Mesenchymal stem cell (in vitro differentiated cells and primary cell): ENCODE measurements at regions not wholly inside any gene's neighbourhood (a gene's known extent, or its start where the extent isn't known, plus 50 kb on each side); places are given as distances from the start of the nearest gene placed in this dataset.
"Not testable (repeated sequence)": the region's sequence is repeated elsewhere in the genome, so short reads cannot be mapped to it uniquely, and the experiment has no call there.

Experiments
- DNase-seq: peaks from one replicate; pipeline ENCODE4 v3.0.0-alpha.2; 2013
- H2AFZ ChIP-seq: one replicate; pipeline ENCODE4 v1.6.1; 2013; ENCODE audit warnings: low read depth, mild to moderate bottlenecking, control low read depth, inconsistent platforms, low read length, moderate library complexity
- H2AK5ac ChIP-seq: 2 replicates; pipeline ENCODE4 v1.6.1; 2013; ENCODE audit warnings: low read length, moderate library complexity, mild to moderate bottlenecking, inconsistent platforms; ENCODE audit not compliant: severe bottlenecking
- H2BK120ac ChIP-seq: one replicate; pipeline ENCODE4 v1.6.1; 2013; ENCODE audit warnings: low read depth, mild to moderate bottlenecking, inconsistent platforms, low read length, moderate library complexity
- H2BK12ac ChIP-seq, 2 experiments: one replicate each; pipeline ENCODE4 v1.6.1; 2013; ENCODE audit warnings: inconsistent platforms in 2 of 2, low read length in 2 of 2, mild to moderate bottlenecking in 2 of 2, moderate library complexity in 2 of 2, control low read depth in 1 of 2
- H2BK15ac ChIP-seq: one replicate; pipeline ENCODE4 v1.6.1; 2013; ENCODE audit warnings: mild to moderate bottlenecking, low read depth, inconsistent platforms; ENCODE audit not compliant: poor library complexity, severe bottlenecking
- H2BK5ac ChIP-seq: 2 replicates; pipeline ENCODE4 v1.6.1; 2013; ENCODE audit warnings: low read depth, mild to moderate bottlenecking, low read length, control low read depth, inconsistent platforms; ENCODE audit not compliant: poor library complexity, severe bottlenecking
- H3K14ac ChIP-seq, 2 experiments: one replicate each; pipeline ENCODE4 v1.6.1; 2013; ENCODE audit warnings: inconsistent platforms in 2 of 2, low read length in 2 of 2, control low read depth in 1 of 2, mild to moderate bottlenecking in 1 of 2, moderate library complexity in 1 of 2
- H3K18ac ChIP-seq, 2 experiments: one replicate each; pipeline ENCODE4 v1.6.1; 2013; ENCODE audit warnings: inconsistent platforms in 2 of 2, low read length in 2 of 2, control low read depth in 1 of 2, low read depth in 1 of 2, mild to moderate bottlenecking in 1 of 2
- H3K23ac ChIP-seq, 2 experiments: one replicate each; pipeline ENCODE4 v1.6.1; 2013; ENCODE audit warnings: inconsistent platforms in 2 of 2, low read length in 2 of 2, mild to moderate bottlenecking in 2 of 2, moderate library complexity in 2 of 2, control low read depth in 1 of 2
- H3K27ac ChIP-seq: 2 replicates; pipeline ENCODE4 v1.5.1; 2013; ENCODE audit warnings: mild to moderate bottlenecking, moderate library complexity, low read length, control low read depth, inconsistent platforms; ENCODE audit not compliant: poor library complexity, severe bottlenecking
- H3K27me3 ChIP-seq, 2 experiments: 2 replicates each; pipeline versions ENCODE4 v1.6.1 to v1.7.0; 2013; ENCODE audit warnings: low read length in 2 of 2, mild to moderate bottlenecking in 2 of 2, moderate library complexity in 2 of 2, control low read depth in 1 of 2, inconsistent platforms in 1 of 2; ENCODE audit not compliant: control insufficient read depth in 1 of 2, insufficient read depth in 1 of 2
- H3K36me3 ChIP-seq, 2 experiments: 2 replicates each; pipeline versions ENCODE4 v1.6.1 to v1.7.0; 2013; ENCODE audit warnings: low read length in 2 of 2, control low read depth in 1 of 2, inconsistent platforms in 1 of 2, low read depth in 1 of 2, mild to moderate bottlenecking in 1 of 2; ENCODE audit not compliant: insufficient read depth in 2 of 2, control insufficient read depth in 1 of 2
- H3K4ac ChIP-seq, 2 experiments: one replicate each; pipeline ENCODE4 v1.6.1; 2013; ENCODE audit warnings: inconsistent platforms in 2 of 2, low read length in 2 of 2, mild to moderate bottlenecking in 2 of 2, moderate library complexity in 2 of 2, control low read depth in 1 of 2, low read depth in 1 of 2
- H3K4me1 ChIP-seq: 2 replicates; pipeline ENCODE4 v1.6.1; 2013; ENCODE audit warnings: low read depth, low read length, control low read depth; ENCODE audit not compliant: control insufficient read depth, insufficient read depth
- H3K4me2 ChIP-seq: 2 replicates; pipeline ENCODE4 v1.6.1; 2013; ENCODE audit warnings: low read length, mild to moderate bottlenecking, inconsistent platforms; ENCODE audit not compliant: poor library complexity, severe bottlenecking
- H3K4me3 ChIP-seq, 2 experiments: 2 replicates each; pipeline versions ENCODE4 v1.5.1 to v1.7.0; 2013; ENCODE audit warnings: low read length in 2 of 2, mild to moderate bottlenecking in 2 of 2, control low read depth in 1 of 2, low read depth in 1 of 2; ENCODE audit not compliant: insufficient read depth in 1 of 2
- H3K79me1 ChIP-seq: replicated peaks from 2 replicates; pipeline ENCODE4 v1.6.1; 2013; ENCODE audit warnings: mild to moderate bottlenecking, control low read depth, low read length, inconsistent platforms; ENCODE audit not compliant: poor library complexity, severe bottlenecking
- H3K9ac ChIP-seq: 2 replicates; pipeline ENCODE4 v1.7.0; 2013; ENCODE audit warnings: mild to moderate bottlenecking, low read length, moderate library complexity
- H3K9me3 ChIP-seq: 2 replicates; pipeline ENCODE4 v1.7.0; 2013; ENCODE audit warnings: mild to moderate bottlenecking, low read length; ENCODE audit not compliant: control insufficient read depth
- H4K8ac ChIP-seq: one replicate; pipeline ENCODE4 v1.6.1; 2013; ENCODE audit warnings: inconsistent platforms, mild to moderate bottlenecking, low read length, moderate library complexity
- H4K91ac ChIP-seq: one replicate; pipeline ENCODE4 v1.6.1; 2013; ENCODE audit warnings: mild to moderate bottlenecking, low read length, inconsistent platforms
- WGBS: methylation state at CpG from one replicate; pipeline ENCODE4 v1.1.7; 2013; ENCODE audit warnings: mixed read lengths; 5-methylcytosine and 5-hydroxymethylcytosine counted together

- not testable (repeated sequence) for H2AFZ ChIP-seq, H3K4me2 ChIP-seq, H3K4me1 ChIP-seq, H2BK15ac ChIP-seq, H4K8ac ChIP-seq, H3K23ac ChIP-seq, H3K9ac ChIP-seq, H3K9me3 ChIP-seq, H2BK120ac ChIP-seq, H2BK5ac ChIP-seq, H2AK5ac ChIP-seq, H3K27ac ChIP-seq, H3K4ac ChIP-seq, H3K79me1 ChIP-seq, H4K91ac ChIP-seq, H3K4me3 ChIP-seq, H2BK12ac ChIP-seq, H3K27me3 ChIP-seq, DNase-seq, H3K36me3 ChIP-seq, H3K18ac ChIP-seq, H3K14ac ChIP-seq
- no CpG with 5 or more reads among the region's 60 CpGs for WGBS
Observed at GRCh38 chr2:91809391-91809790, 3061.8 kb upstream of the TEKT4 start.

GRCh38 chr2:91839904-91840868, 3031.0 kb upstream of the TEKT4 start:
- H2BK5ac ChIP-seq: no peak overlapping the region
- 96% methylated on average over 54 of the region's 62 CpGs for WGBS
- no peak overlapping the region for H2BK12ac ChIP-seq
- no peak overlapping the region for H4K8ac ChIP-seq
- H2AK5ac ChIP-seq: no peak overlapping the region
- H3K27me3 ChIP-seq: peaks cover 0 to 20% of the 10 kb centered on the region in 2 experiments
- H2BK120ac ChIP-seq: no peak overlapping the region
- no peak overlapping the region for H3K27ac ChIP-seq
- H4K91ac ChIP-seq: no peak overlapping the region
- no peaks in the 10 kb centered on the region for H3K9me3 ChIP-seq
- no peak overlapping the region for H3K14ac ChIP-seq
- no peak overlapping the region for H3K4ac ChIP-seq
- no peak overlapping the region for H3K23ac ChIP-seq
- no peak overlapping the region for H2AFZ ChIP-seq
- H3K9ac ChIP-seq: no peak overlapping the region
- H3K4me3 ChIP-seq: peak overlapping the region in 1 of 2 experiments; percentile 29
- H3K36me3 ChIP-seq: no peaks in the 10 kb centered on the region
- no peaks in the 10 kb centered on the region for H3K79me1 ChIP-seq
- H3K4me1 ChIP-seq: no peaks in the 10 kb centered on the region
- H3K4me2 ChIP-seq: no peak overlapping the region
- H2BK15ac ChIP-seq: no peak overlapping the region
- no peak for DNase-seq
- H3K18ac ChIP-seq: no peak overlapping the region

- 82% methylated on average over 12 of the region's 12 CpGs for WGBS
- not testable (repeated sequence) for H3K4me1 ChIP-seq, H3K4me2 ChIP-seq
Observed at GRCh38 chr2:91842264-91842663, 3029.0 kb upstream of the TEKT4 start.

GRCh38 chr2:91842913-91843312, 3028.3 kb upstream of the TEKT4 start:
- 83% methylated on average over 11 of the region's 14 CpGs for WGBS
- H3K18ac ChIP-seq, H2BK12ac ChIP-seq, H3K27ac ChIP-seq, H2BK120ac ChIP-seq, H2AK5ac ChIP-seq, H2BK5ac ChIP-seq, H2BK15ac ChIP-seq, H3K14ac ChIP-seq, H3K4me3 ChIP-seq, H3K4me1 ChIP-seq, H3K4ac ChIP-seq, H3K23ac ChIP-seq, H4K91ac ChIP-seq, H3K9me3 ChIP-seq, H3K9ac ChIP-seq, H4K8ac ChIP-seq, H2AFZ ChIP-seq, DNase-seq, H3K4me2 ChIP-seq, H3K36me3 ChIP-seq, H3K79me1 ChIP-seq: not testable (repeated sequence)
- peaks cover 0 to 20% of the 10 kb centered on the region in 2 experiments for H3K27me3 ChIP-seq

More at GRCh38 chr2:91842264-91842663, 3029.0 kb upstream of the TEKT4 start:
- H3K36me3 ChIP-seq, H4K91ac ChIP-seq, DNase-seq, H3K4me3 ChIP-seq, H3K9ac ChIP-seq, H2BK5ac ChIP-seq, H4K8ac ChIP-seq, H2AK5ac ChIP-seq, H2BK12ac ChIP-seq, H3K14ac ChIP-seq, H2AFZ ChIP-seq, H3K23ac ChIP-seq, H3K79me1 ChIP-seq, H3K27ac ChIP-seq, H3K4ac ChIP-seq, H3K9me3 ChIP-seq, H3K18ac ChIP-seq, H2BK15ac ChIP-seq, H2BK120ac ChIP-seq: not testable (repeated sequence)
- H3K27me3 ChIP-seq: peaks cover 0 to 20% of the 10 kb centered on the region in 2 experiments
